H9 (cell line): ENCODE measurements at regions not wholly inside any gene's neighbourhood (a gene's known extent, or its start where the extent isn't known, plus 50 kb on each side); places are given as distances from the start of the nearest gene placed in this dataset.

Experiments used
- DNase-seq: peaks from one replicate; pipeline ENCODE4 v3.0.0-alpha.2; 2017
- H2AFZ ChIP-seq: one replicate; pipeline ENCODE4 v1.6.1; 2013; ENCODE audit warnings: mild to moderate bottlenecking, low read length, control low read depth, moderate library complexity
- H2AK5ac ChIP-seq: 2 replicates; pipeline ENCODE4 v1.6.1; 2013; ENCODE audit warnings: low read length, control low read depth, mixed read lengths; ENCODE audit not compliant: insufficient read length
- H2BK120ac ChIP-seq: one replicate; pipeline ENCODE4 v1.6.1; 2013; ENCODE audit warnings: low read depth, mild to moderate bottlenecking, low read length, control low read depth, inconsistent platforms; ENCODE audit not compliant: poor library complexity, severe bottlenecking
- H2BK12ac ChIP-seq: 2 replicates; pipeline ENCODE4 v1.6.1; 2013; ENCODE audit warnings: low read length, control low read depth, mixed read lengths, low read depth; ENCODE audit not compliant: insufficient read length
- H2BK15ac ChIP-seq: 2 replicates; pipeline ENCODE4 v1.6.1; 2013; ENCODE audit warnings: low read depth, low read length, control low read depth
- H2BK20ac ChIP-seq: one replicate; pipeline ENCODE4 v1.6.1; 2013; ENCODE audit warnings: low read depth, mild to moderate bottlenecking, low read length, control low read depth, inconsistent platforms; ENCODE audit not compliant: poor library complexity, severe bottlenecking
- H2BK5ac ChIP-seq: 2 replicates; pipeline ENCODE4 v1.6.1; 2013; ENCODE audit warnings: low read length, control low read depth, mixed read lengths; ENCODE audit not compliant: insufficient read length
- H3K14ac ChIP-seq: 2 replicates; pipeline ENCODE4 v1.6.1; 2013; ENCODE audit warnings: low read length, control low read depth; ENCODE audit not compliant: insufficient read depth
- H3K18ac ChIP-seq: 2 replicates; pipeline ENCODE4 v1.6.1; 2013; ENCODE audit warnings: low read depth, mild to moderate bottlenecking, mixed read lengths, low read length, control low read depth; ENCODE audit not compliant: insufficient read length
- H3K23ac ChIP-seq: 2 replicates; pipeline ENCODE4 v1.6.1; 2013; ENCODE audit warnings: low read length, control low read depth, mixed read lengths, low read depth; ENCODE audit not compliant: insufficient read length
- H3K23me2 ChIP-seq: 2 replicates; pipeline ENCODE4 v1.6.1; 2013; ENCODE audit warnings: low read depth, mild to moderate bottlenecking, mixed read lengths, low read length, control low read depth; ENCODE audit not compliant: insufficient read length, poor library complexity, severe bottlenecking
- H3K27ac ChIP-seq: 2 replicates; pipeline ENCODE4 v1.5.1; 2013; ENCODE audit warnings: low read length, control low read depth, mixed read lengths, low read depth; ENCODE audit not compliant: insufficient read length
- H3K27me3 ChIP-seq: 2 replicates; pipeline ENCODE4 v1.6.1; 2013; ENCODE audit warnings: low read length, control low read depth, inconsistent platforms; ENCODE audit not compliant: insufficient read depth
- H3K4ac ChIP-seq: 2 replicates; pipeline ENCODE4 v1.6.1; 2013; ENCODE audit warnings: low read depth, mild to moderate bottlenecking, control low read depth, inconsistent platforms, low read length, moderate library complexity
- H3K4me1 ChIP-seq: 2 replicates; pipeline ENCODE4 v1.6.1; 2013; ENCODE audit warnings: low read length, control low read depth, inconsistent platforms; ENCODE audit not compliant: insufficient read depth
- H3K4me2 ChIP-seq: 2 replicates; pipeline ENCODE4 v1.6.1; 2013; ENCODE audit warnings: low read length, control low read depth, mixed read lengths; ENCODE audit not compliant: insufficient read length, insufficient read depth
- H3K56ac ChIP-seq: 2 replicates; pipeline ENCODE4 v1.6.1; 2013; ENCODE audit warnings: low read depth, mild to moderate bottlenecking, mixed read lengths, low read length, control low read depth; ENCODE audit not compliant: insufficient read length
- H3K79me1 ChIP-seq: 2 replicates; pipeline ENCODE4 v1.6.1; 2013; ENCODE audit warnings: low read depth, mild to moderate bottlenecking, moderate library complexity, low read length, control low read depth, inconsistent platforms; ENCODE audit not compliant: insufficient read depth, poor library complexity, severe bottlenecking
- H3K79me2 ChIP-seq: 2 replicates; pipeline ENCODE4 v1.6.1; 2013; ENCODE audit warnings: low read length, control low read depth, inconsistent platforms; ENCODE audit not compliant: insufficient read depth
- H3K9ac ChIP-seq: 2 replicates; pipeline ENCODE4 v1.6.1; 2013; ENCODE audit warnings: low read length, control low read depth, mixed read lengths; ENCODE audit not compliant: insufficient read length; ENCODE audit errors: extremely low read depth
- H3K9me3 ChIP-seq: one replicate; pipeline ENCODE4 v1.6.1; 2013; ENCODE audit warnings: low read depth, low read length, inconsistent platforms; ENCODE audit not compliant: control insufficient read depth
- H3T11ph ChIP-seq: one replicate; pipeline ENCODE4 v1.6.1; 2013; ENCODE audit warnings: mild to moderate bottlenecking, low read length, control low read depth, inconsistent platforms
- H4K20me1 ChIP-seq: one replicate; pipeline ENCODE4 v1.6.1; 2013; ENCODE audit not compliant: control insufficient read depth, insufficient read length, insufficient read depth
- H4K5ac ChIP-seq: 2 replicates; pipeline ENCODE4 v1.6.1; 2013; ENCODE audit warnings: low read depth, mild to moderate bottlenecking, mixed read lengths, low read length, control low read depth; ENCODE audit not compliant: insufficient read length
- H4K8ac ChIP-seq: replicated peaks from 2 replicates; pipeline ENCODE4 v1.6.1; 2013; ENCODE audit warnings: low read length, control low read depth, mixed read lengths, low read depth; ENCODE audit not compliant: insufficient read length
- H4K91ac ChIP-seq: 2 replicates; pipeline ENCODE4 v1.6.1; 2013; ENCODE audit warnings: low read depth, mild to moderate bottlenecking, moderate library complexity, mixed read lengths, low read length, control low read depth; ENCODE audit not compliant: insufficient read length
- H3K27ac Mint-ChIP-seq, 3 experiments: 2 replicates in 2 of 3; 3 replicates in 1 of 3; pipeline ENCODE4 v1.8.0; 2020 to 2021; ENCODE audit warnings: mixed read lengths in 3 of 3, mild to moderate bottlenecking in 1 of 3, moderate library complexity in 1 of 3
- H3K27me3 Mint-ChIP-seq: 2 replicates; pipeline ENCODE4 v1.8.0; 2021; ENCODE audit warnings: low read depth, mild to moderate bottlenecking, moderate library complexity, mixed read lengths
- H3K36me3 Mint-ChIP-seq, 3 experiments: 2 replicates in 2 of 3; 3 replicates in 1 of 3; pipeline ENCODE4 v1.8.0; 2020 to 2021; ENCODE audit warnings: low read depth in 3 of 3, mixed read lengths in 3 of 3; ENCODE audit not compliant: insufficient read depth in 1 of 3
- H3K4me1 Mint-ChIP-seq, 2 experiments: 2 replicates each; pipeline ENCODE4 v1.8.0; 2020; ENCODE audit warnings: mixed read lengths in 2 of 2
- H3K4me3 Mint-ChIP-seq, 2 experiments: 2 replicates in 1 of 2; 3 replicates in 1 of 2; pipeline ENCODE4 v1.8.0; 2020 to 2021; ENCODE audit warnings: mild to moderate bottlenecking in 2 of 2, mixed read lengths in 2 of 2, moderate library complexity in 1 of 2
- H3K9me3 Mint-ChIP-seq, 2 experiments: 2 replicates in 1 of 2; 3 replicates in 1 of 2; pipeline ENCODE4 v1.8.0; 2020; ENCODE audit warnings: mild to moderate bottlenecking in 2 of 2, mixed read lengths in 2 of 2, moderate library complexity in 1 of 2
- WGBS: extraction: QIAGEN DNeasy Blood & Tissue Kit; methylation state at CpG from one replicate; pipeline ENCODE4 v1.1.7; 2013; ENCODE audit warnings: missing lambda C conversion rate, low lambda C conversion rate, mixed read lengths; ENCODE audit not compliant: insufficient read length; ENCODE audit errors: extremely low coverage; 5-methylcytosine and 5-hydroxymethylcytosine counted together
- TF ChIP-seq, protein P1 (sequence below): fragments of 200-600 bp; sonication (generic); conservative IDR thresholded peaks from 3 replicates; pipeline ENCODE4 v1.8.0; 2021; ENCODE audit warnings: antibody characterized with exemption, mild to moderate bottlenecking

DNA sequence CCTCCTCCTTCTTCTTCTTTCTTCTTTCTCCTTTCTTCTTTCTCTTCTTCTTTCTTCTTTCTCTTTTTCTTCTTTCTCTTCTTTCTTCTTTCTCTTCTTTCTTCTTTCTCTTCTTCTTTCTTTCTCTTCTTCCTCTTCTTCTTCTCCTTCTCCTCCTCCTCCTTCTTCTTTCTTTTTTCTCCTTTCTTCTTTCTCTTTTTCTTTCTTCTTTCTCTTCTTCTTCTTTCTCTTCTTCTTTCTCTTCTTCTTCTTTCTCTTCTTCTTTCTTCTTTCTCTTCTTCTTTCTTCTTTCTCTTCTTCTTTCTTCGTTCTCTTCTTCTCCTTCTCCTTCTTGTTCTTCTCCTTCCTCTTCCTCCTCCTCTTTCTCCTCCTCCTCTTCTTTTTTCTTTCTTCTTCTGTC, 1230.7 kb upstream of the USP15 start:
- no peak overlapping the region for H4K91ac ChIP-seq
- H3K27me3 Mint-ChIP-seq = no peaks in the 10 kb centered on the region

More for the DNA sequence above, 1230.7 kb upstream of the USP15 start:
- Mint-ChIP-seq H3K4me1 (no peaks in the 10 kb centered on the region), H3K36me3 (peaks cover 3 to 21% (median 4%) of the 10 kb centered on the region in 3 experiments; a peak in 6 of 7 replicates), H3K27ac (no peak overlapping the region), H3K4me3 (no peak overlapping the region), H3K9me3 (peaks cover 26 to 27% of the 10 kb centered on the region in 2 experiments)
- Histone ChIP-seq H3K4ac (no peak overlapping the region), H3K4me1 (no peaks in the 10 kb centered on the region), H3K27ac (no peak overlapping the region), H4K20me1 (no peaks in the 10 kb centered on the region), H4K8ac (no peak overlapping the region), H3K79me2 (no peaks in the 10 kb centered on the region), H3K56ac (no peak overlapping the region), H3K9me3 (no peaks in the 10 kb centered on the region), H2AFZ (no peak overlapping the region), H3K18ac (no peak overlapping the region), H2BK12ac (no peak overlapping the region), H3K14ac (no peak overlapping the region), H3K4me2 (no peak overlapping the region), H3T11ph (no peak overlapping the region), H3K23ac (no peak overlapping the region), H3K23me2 (no peaks in the 10 kb centered on the region), H2BK5ac (no peak overlapping the region), H2BK15ac (no peak overlapping the region), H4K5ac (no peak overlapping the region), H2AK5ac (no peak overlapping the region), H2BK120ac (no peak overlapping the region), H3K79me1 (no peaks in the 10 kb centered on the region), H3K9ac (no peak overlapping the region), H2BK20ac (no peak overlapping the region), H3K27me3 (no peaks in the 10 kb centered on the region)
- TF ChIP-seq, protein P1, sequence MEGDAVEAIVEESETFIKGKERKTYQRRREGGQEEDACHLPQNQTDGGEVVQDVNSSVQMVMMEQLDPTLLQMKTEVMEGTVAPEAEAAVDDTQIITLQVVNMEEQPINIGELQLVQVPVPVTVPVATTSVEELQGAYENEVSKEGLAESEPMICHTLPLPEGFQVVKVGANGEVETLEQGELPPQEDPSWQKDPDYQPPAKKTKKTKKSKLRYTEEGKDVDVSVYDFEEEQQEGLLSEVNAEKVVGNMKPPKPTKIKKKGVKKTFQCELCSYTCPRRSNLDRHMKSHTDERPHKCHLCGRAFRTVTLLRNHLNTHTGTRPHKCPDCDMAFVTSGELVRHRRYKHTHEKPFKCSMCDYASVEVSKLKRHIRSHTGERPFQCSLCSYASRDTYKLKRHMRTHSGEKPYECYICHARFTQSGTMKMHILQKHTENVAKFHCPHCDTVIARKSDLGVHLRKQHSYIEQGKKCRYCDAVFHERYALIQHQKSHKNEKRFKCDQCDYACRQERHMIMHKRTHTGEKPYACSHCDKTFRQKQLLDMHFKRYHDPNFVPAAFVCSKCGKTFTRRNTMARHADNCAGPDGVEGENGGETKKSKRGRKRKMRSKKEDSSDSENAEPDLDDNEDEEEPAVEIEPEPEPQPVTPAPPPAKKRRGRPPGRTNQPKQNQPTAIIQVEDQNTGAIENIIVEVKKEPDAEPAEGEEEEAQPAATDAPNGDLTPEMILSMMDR = no peak
- no peak for DNase-seq
- WGBS = no CpG with 5 or more reads among the region's 1 CpG
